GM23338 (cell line): ENCODE measurements at regions not wholly inside any gene's neighbourhood (a gene's known extent, or its start where the extent isn't known, plus 50 kb on each side); places are given as distances from the start of the nearest gene placed in this dataset.

Experiments
- ATAC-seq: fragments of 200-7000 bp; cut with Tn5 transposase; 3 replicates; pipeline ENCODE4 v1.9.1; 2020
- DNase-seq: peaks from one replicate; pipeline ENCODE4 v3.0.0-alpha.2; 2015; ENCODE audit warnings: low spot score
- H2AFZ ChIP-seq: fragments of 200-600 bp; sonication (generic); 2 replicates; pipeline ENCODE4 v1.8.0; 2016; ENCODE audit warnings: antibody characterized with exemption, mild to moderate bottlenecking, moderate library complexity
- H3F3A ChIP-seq: fragments of 200-600 bp; sonication (generic); replicated peaks from 2 replicates; pipeline ENCODE4 v1.8.0; 2017; ENCODE audit warnings: antibody characterized with exemption, mixed run types, low read depth
- H3K27ac ChIP-seq: fragments of 200-600 bp; sonication (generic); 2 replicates; pipeline ENCODE4 v1.6.1; 2016; ENCODE audit warnings: low read depth
- H3K27me3 ChIP-seq: fragments of 200-600 bp; sonication (generic); 2 replicates; pipeline ENCODE4 v1.8.0; 2016; ENCODE audit warnings: mild to moderate bottlenecking, mixed run types, moderate library complexity; ENCODE audit not compliant: insufficient read depth
- H3K36me3 ChIP-seq: fragments of 200-600 bp; sonication (generic); 2 replicates; pipeline ENCODE4 v1.8.0; 2016; ENCODE audit warnings: mild to moderate bottlenecking; ENCODE audit not compliant: insufficient read depth
- H3K4me1 ChIP-seq: fragments of 200-600 bp; sonication (generic); 2 replicates; pipeline ENCODE4 v1.8.0; 2016; ENCODE audit warnings: mild to moderate bottlenecking, moderate library complexity; ENCODE audit not compliant: insufficient read depth
- H3K4me2 ChIP-seq: fragments of 200-600 bp; sonication (generic); 2 replicates; pipeline ENCODE4 v1.7.1; 2017; ENCODE audit warnings: mixed run types
- H3K4me3 ChIP-seq: fragments of 200-600 bp; sonication (generic); 2 replicates; pipeline ENCODE4 v1.6.1; 2016; ENCODE audit warnings: mixed run types
- H3K79me2 ChIP-seq: fragments of 200-600 bp; sonication (generic); replicated peaks from 2 replicates; pipeline ENCODE4 v1.8.0; 2017; ENCODE audit warnings: mild to moderate bottlenecking; ENCODE audit not compliant: insufficient read depth
- H3K9me2 ChIP-seq: fragments of 200-600 bp; sonication (generic); 2 replicates; pipeline ENCODE4 v1.8.0; 2017; ENCODE audit not compliant: insufficient read depth
- H4K20me1 ChIP-seq: fragments of 200-600 bp; sonication (generic); replicated peaks from 2 replicates; pipeline ENCODE4 v1.8.0; 2017; ENCODE audit warnings: mild to moderate bottlenecking; ENCODE audit not compliant: insufficient read depth
- H3K27ac Mint-ChIP-seq: 2 replicates; pipeline ENCODE4 v1.8.0; 2020; ENCODE audit warnings: inconsistent platforms, mild to moderate bottlenecking, moderate library complexity, mixed read lengths
- H3K27me3 Mint-ChIP-seq: 3 replicates; pipeline ENCODE4 v1.8.0; 2022; ENCODE audit warnings: low read depth, mild to moderate bottlenecking, moderate library complexity, mixed read lengths, inconsistent platforms; ENCODE audit not compliant: insufficient read depth, poor library complexity
- H3K36me3 Mint-ChIP-seq: 3 replicates; pipeline ENCODE4 v1.8.0; 2021; ENCODE audit warnings: low read depth, mild to moderate bottlenecking, inconsistent platforms, moderate library complexity, mixed read lengths
- H3K4me1 Mint-ChIP-seq: 3 replicates; pipeline ENCODE4 v1.8.0; 2020; ENCODE audit warnings: mild to moderate bottlenecking, inconsistent platforms, mixed read lengths
- H3K4me3 Mint-ChIP-seq: 3 replicates; pipeline ENCODE4 v1.8.0; 2021; ENCODE audit warnings: moderate library complexity, mild to moderate bottlenecking, inconsistent platforms, mixed read lengths
- H3K9me3 Mint-ChIP-seq: 3 replicates; pipeline ENCODE4 v1.8.0; 2020; ENCODE audit warnings: moderate library complexity, mild to moderate bottlenecking, inconsistent platforms, mixed read lengths
- CREB1 ChIP-seq: fragments of 250-450 bp; sonication (Bioruptor Pico); IDR thresholded peaks from 2 replicates; pipeline ENCODE4 v1.5.0; 2020; ENCODE audit warnings: low read depth, mild to moderate bottlenecking, moderate library complexity
- CTCF ChIP-seq, 2 experiments: fragments of 200-600 bp in 1 of 2; sonication (generic) in 1 of 2; conservative IDR thresholded peaks; 2 replicates each; pipeline versions ENCODE4 v1.5.1 to v1.6.1; 2016 to 2017; ENCODE audit warnings: antibody characterized with exemption in 2 of 2, low read depth in 2 of 2, mild to moderate bottlenecking in 2 of 2, moderate library complexity in 1 of 2
- ETS1 ChIP-seq: IDR thresholded peaks from 2 replicates; pipeline ENCODE4 v1.6.1; 2016; ENCODE audit warnings: antibody characterized with exemption
- EZH2 ChIP-seq: fragments of 200-600 bp; sonication (generic); IDR thresholded peaks from one replicate; pipeline ENCODE4 v1.8.0; 2017; ENCODE audit warnings: antibody characterized with exemption, mild to moderate bottlenecking, low read depth; ENCODE audit not compliant: unreplicated experiment
- EZH2phosphoT487 ChIP-seq: fragments of 200-600 bp; sonication (generic); IDR thresholded peaks from one replicate; pipeline ENCODE4 v1.8.1; 2018; ENCODE audit warnings: antibody characterized with exemption; ENCODE audit not compliant: unreplicated experiment
- POLR2AphosphoS5 ChIP-seq: IDR thresholded peaks from 2 replicates; pipeline ENCODE4 v1.6.1; 2016; ENCODE audit warnings: antibody characterized with exemption, low read depth
- REST ChIP-seq: IDR thresholded peaks from one replicate; pipeline ENCODE4 v1.6.1; 2018; ENCODE audit warnings: antibody characterized with exemption; ENCODE audit not compliant: unreplicated experiment
- ZNF114 ChIP-seq: fragments of 250-450 bp; sonication (Bioruptor Pico); IDR thresholded peaks from 2 replicates; pipeline ENCODE4 v1.5.0; 2020; ENCODE audit warnings: mild to moderate bottlenecking, moderate library complexity
- ZNF331 ChIP-seq: fragments of 250-450 bp; sonication (Bioruptor Pico); IDR thresholded peaks from 2 replicates; pipeline ENCODE4 v1.5.0; 2020; ENCODE audit warnings: low read depth, mild to moderate bottlenecking, moderate library complexity

- peak overlapping the region; percentile 96 for H2AFZ ChIP-seq
- H3K4me1 ChIP-seq: peaks cover 52% of the 10 kb centered on the region
- Mint-ChIP-seq H3K4me1 (peaks cover 48% of the 10 kb centered on the region), H3K9me3 (no peaks in the 10 kb centered on the region; the same call in 2 of the 3 replicates), H3K27me3 (peaks cover 60% of the 10 kb centered on the region), H3K4me3 (peak overlapping the region; percentile 62), H3K36me3 (no peaks in the 10 kb centered on the region), H3K27ac (no peak overlapping the region)
- no peak overlapping the region for H3K27ac ChIP-seq
- peak overlapping the region; percentile 94 for H3K4me2 ChIP-seq
- DNase-seq: no peak
- no peaks in the 10 kb centered on the region for H3K79me2 ChIP-seq
- ATAC-seq: no peak
- 0 out of 2 replicates have a peak, but pooled peaks cover 14% of the 10 kb centered on the region for H3F3A ChIP-seq
- H3K9me2 ChIP-seq: no peaks in the 10 kb centered on the region
- TF ChIP-seq EZH2: peak; percentile 37
- TF ChIP-seq POLR2AphosphoS5: no peak
- no peak for TF ChIP-seq EZH2phosphoT487
- TF ChIP-seq ETS1: no peak
- no peak for TF ChIP-seq ZNF331 (CRISPR knock-in tag)
- TF ChIP-seq ZNF114 (CRISPR knock-in tag): no peak
- no peak for TF ChIP-seq CTCF (conservative IDR thresholded peaks at IDR 0.05; ENCODE audit: low read depth in 2 of 2)
- TF ChIP-seq CREB1 (CRISPR knock-in tag): no peak
- H4K20me1 ChIP-seq: no peaks in the 10 kb centered on the region
- no peaks in the 10 kb centered on the region for H3K36me3 ChIP-seq
- H3K4me3 ChIP-seq: peak overlapping the region; percentile 77
- H3K27me3 ChIP-seq: peaks cover 100% of the 10 kb centered on the region
These were observed 74.9 kb upstream of the FOXP4 start for GRCh38 chr6:41471064-41471895.

- H3K4me2 ChIP-seq: no peak overlapping the region
- ATAC-seq (no peak), DNase-seq (no peak)
- H3K36me3 ChIP-seq: no peaks in the 10 kb centered on the region
- peaks cover 82% of the 10 kb centered on the region for H3K27me3 ChIP-seq
- no peak overlapping the region for H3K27ac ChIP-seq
- Mint-ChIP-seq H3K36me3 (no peaks in the 10 kb centered on the region), H3K9me3 (no peaks in the 10 kb centered on the region; the same call in 2 of the 3 replicates), H3K4me3 (no peak overlapping the region; the same call in 2 of the 3 replicates), H3K4me1 (peaks cover 36% of the 10 kb centered on the region), H3K27ac (no peak overlapping the region), H3K27me3 (peaks cover 45% of the 10 kb centered on the region)
- no peak overlapping the region for H3K4me3 ChIP-seq
- H3K9me2 ChIP-seq: no peaks in the 10 kb centered on the region
- peaks cover 11% of the 10 kb centered on the region for H3F3A ChIP-seq
- H4K20me1 ChIP-seq: peaks cover 5% of the 10 kb centered on the region
- peaks cover 33% of the 10 kb centered on the region for H3K4me1 ChIP-seq
- H3K79me2 ChIP-seq: no peaks in the 10 kb centered on the region
- H2AFZ ChIP-seq: no peak overlapping the region
- no peak for TF ChIP-seq ZNF114 (CRISPR knock-in tag)
- no peak for TF ChIP-seq EZH2
- no peak for TF ChIP-seq REST
- no peak for TF ChIP-seq ZNF331 (CRISPR knock-in tag)
- TF ChIP-seq ETS1: no peak
These were observed 71.8 kb upstream of the FOXP4 start for GRCh38 chr6:41474213-41474933.
